AG09319 (cell line): ENCODE measurements at regions not wholly inside any gene's neighbourhood (a gene's known extent, or its start where the extent isn't known, plus 50 kb on each side); places are given as distances from the start of the nearest gene placed in this dataset.

ENCODE experiments used
- DNase-seq: peaks from one replicate; pipeline ENCODE4 v3.0.0-alpha.2; 2010; ENCODE audit warnings: low read depth; ENCODE audit errors: extremely low read depth
- CTCF ChIP-seq: IDR thresholded peaks from 2 replicates; pipeline ENCODE4 v1.5.1; 2011; ENCODE audit warnings: low read depth, mild to moderate bottlenecking, inconsistent platforms, low read length, moderate library complexity

GRCh38 chr11:31861011-31861410, 49.9 kb upstream of the PAX6 start:
- no peak for DNase-seq
- TF ChIP-seq CTCF = no peak
